Limb (tissue), 2 donors: ENCODE measurements at regions not wholly inside any gene's neighbourhood (a gene's known extent, or its start where the extent isn't known, plus 50 kb on each side); places are given as distances from the start of the nearest gene placed in this dataset.
"Not testable (repeated sequence)": the region's sequence is repeated elsewhere in the genome, so short reads cannot be mapped to it uniquely, and the experiment has no call there.

Experiments
- DNase-seq, 2 donors: peaks; one replicate each; pipeline ENCODE4 v3.0.0-alpha.2; 2016; ENCODE audit errors: extremely low spot score in 2 of 2

DNA sequence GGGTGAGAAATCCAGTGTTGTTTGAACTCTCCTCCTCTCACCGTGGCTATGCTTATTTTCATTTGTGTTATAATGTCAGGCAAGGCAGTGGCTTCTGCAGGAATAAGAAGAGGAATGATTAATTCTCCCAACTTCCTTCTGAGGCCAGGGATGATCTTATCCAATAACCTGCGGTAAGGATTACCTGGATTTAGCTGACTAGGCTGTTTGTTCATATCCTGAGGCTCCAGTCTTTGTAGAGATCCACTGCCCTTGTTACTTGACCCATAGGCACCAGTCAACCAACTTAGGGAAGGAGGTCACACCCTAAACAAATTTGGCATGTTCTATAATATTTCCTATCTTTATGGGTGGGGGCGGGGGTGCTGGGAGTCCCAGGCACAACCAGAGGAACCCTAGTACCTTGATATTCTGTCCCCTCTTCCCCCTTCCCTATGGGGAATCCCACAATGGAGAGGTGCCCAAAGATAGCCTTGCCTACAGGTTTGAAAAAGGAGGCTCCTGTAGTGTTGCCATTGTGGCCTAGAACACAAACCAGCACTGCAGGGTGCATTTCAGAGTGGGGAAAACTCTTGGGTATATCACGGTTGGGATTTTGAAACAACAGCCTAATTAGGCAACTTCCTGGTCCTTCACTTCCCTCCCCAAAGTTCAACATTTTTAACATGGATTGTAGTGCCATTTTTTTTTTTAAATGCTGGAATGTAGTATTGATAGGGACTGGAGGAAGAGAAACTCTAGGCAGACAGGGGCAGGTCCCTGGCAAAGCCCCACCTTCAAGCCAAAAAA, 977.5 kb upstream of the SPRY2 start:
- no peak for DNase-seq

DNA sequence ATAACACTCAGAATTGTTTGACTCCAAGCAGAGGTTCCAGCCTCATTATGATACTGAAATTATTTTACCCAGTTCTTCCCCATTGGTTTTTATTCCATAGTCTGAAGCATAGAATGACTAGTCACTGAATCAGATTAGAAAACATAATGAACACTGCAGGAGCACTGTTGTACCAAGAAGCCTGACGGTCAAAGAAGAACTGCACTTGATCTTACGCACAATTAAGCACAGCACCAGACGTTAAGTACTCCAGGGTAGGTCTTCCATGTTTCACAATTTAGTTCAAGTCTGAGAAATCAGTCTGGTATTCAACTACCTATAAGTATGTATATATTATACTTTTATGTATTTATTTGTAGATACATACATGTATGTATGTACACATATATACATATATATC, 973.5 kb upstream of the SPRY2 start:
- DNase-seq = no peak

GRCh38 chr13:81305928-81306327, 965.0 kb upstream of the SPRY2 start:
- DNase-seq = no peak

DNA sequence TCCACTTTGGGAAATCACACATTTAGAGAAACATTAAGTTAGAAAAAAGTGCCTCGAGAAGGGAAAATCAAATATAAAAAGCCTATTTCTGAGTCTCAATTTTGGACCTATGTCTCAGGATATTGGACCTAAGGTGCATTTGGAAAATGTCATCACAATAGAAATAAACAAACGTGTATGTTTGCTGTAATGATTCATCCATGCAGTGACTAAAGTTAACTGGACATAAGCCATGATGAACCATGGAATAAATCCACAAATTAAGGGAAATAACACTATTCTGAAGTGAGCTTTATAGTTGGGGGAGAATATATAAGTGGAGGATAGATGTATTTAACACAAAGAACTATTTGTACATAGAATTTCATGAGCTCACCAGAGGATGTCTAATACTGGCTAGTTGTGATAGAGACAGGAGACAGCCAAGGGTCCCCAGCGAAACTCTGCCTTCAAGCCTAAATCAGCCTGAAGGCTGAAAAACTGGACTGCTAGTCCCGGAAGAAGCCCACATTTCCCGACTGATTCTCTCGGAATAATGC, 963.3 kb upstream of the SPRY2 start:
- no peak for DNase-seq

- no peak for DNase-seq
Measured at GRCh38 chr13:81302677-81303076, 961.8 kb upstream of the SPRY2 start.

GRCh38 chr13:81302125-81302524, 961.2 kb upstream of the SPRY2 start:
- no peak for DNase-seq

DNA sequence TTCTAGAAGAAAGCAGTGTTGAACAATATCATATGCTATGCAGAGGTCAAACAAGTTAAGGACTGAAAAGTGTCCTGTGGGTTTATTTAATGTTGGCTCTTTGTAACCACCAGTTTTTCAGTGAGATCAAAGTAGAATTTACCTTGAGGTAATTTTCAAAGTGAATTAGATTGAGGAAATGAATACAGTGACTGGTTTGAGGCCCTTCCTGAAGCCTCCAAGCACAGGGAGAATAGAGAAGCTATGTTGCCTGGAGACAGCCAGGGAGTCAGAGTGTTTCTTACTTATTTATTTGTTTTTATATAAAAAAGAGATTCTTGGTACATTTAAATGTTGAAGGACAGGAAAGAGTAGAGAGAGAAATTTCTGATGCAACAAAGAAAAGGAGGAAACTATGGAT, 954.3 kb upstream of the SPRY2 start:
- no peak for DNase-seq

DNA sequence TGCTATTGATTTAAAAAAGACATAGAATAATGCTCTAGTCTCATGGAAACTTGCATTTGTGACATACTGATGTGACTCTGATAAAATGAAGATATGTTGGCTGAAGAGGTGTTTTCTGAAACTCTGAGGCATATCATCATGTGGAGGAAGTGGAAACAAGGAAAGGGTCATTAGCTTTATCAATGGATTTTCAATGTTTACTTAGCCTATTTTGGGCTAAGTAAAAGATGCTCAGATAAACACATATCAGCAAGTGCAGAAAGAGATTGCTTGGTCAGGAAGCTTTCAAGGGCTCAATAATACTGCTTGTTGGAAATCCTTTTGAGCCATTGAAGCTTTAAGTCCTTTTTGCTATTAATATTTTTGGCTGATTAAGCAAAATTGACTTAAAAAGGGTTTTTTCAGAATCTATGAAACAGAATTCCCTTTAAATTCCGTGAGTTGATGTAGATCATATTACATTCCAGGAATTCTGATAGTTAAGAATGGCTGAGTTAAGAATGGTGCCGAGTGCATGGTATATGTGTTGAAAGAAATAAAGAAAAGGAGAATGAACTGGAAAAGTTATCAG, 952.8 kb upstream of the SPRY2 start:
- no peak for DNase-seq

DNA sequence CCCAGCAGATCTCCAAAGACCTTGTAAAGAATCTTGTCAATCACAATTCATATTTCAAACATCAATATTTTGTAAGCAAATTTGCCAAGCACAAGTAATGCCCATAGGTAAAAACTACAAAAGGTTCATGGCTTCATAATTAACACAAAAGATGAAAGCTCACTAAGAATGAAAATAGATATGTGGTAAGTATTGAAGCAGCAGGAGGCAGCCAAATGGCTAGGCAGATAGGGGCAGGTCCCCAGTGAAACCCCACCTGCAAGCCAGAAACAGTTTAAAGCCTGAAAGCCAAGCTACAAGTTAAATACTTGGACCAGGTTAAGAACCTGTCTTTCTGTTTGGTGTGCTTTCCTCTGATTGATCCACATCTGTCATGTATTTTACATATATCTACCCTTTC, 942.6 kb upstream of the SPRY2 start:
- no peak for DNase-seq

- no peak for DNase-seq
Measured at GRCh38 chr13:81283062-81283461, 942.1 kb upstream of the SPRY2 start.

DNA sequence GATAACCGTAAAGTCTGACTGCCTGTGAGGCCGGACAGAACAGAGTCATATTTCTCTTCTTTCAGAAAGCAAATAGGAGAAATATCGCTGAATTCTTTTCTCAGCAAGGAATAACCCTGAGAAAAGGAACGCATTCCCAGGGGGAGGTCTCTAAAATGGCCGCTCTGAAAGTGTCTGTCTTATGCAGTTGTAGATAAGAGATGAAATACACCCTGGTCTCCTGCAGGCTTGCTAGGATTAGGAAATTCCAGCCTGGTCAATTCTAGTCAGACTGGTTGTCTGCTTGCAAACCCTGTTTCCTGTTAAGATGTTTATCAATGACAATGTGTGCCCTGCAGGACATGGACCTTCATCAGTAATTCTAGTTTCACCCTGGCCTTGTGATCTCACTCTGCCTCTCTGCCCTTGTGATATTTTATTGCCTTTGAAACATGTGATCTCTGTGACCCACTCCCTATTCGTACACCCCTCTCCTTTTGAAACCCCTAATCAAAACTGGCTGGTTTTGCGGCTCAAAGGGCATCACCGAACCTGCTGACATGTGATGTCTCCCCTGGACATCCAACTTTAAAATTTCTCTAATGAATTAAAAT, 934.8 kb upstream of the SPRY2 start:
- no peak for DNase-seq

- no peak for DNase-seq
Measured at GRCh38 chr13:81247711-81248110, 906.8 kb upstream of the SPRY2 start.

- no peak for DNase-seq
Measured at GRCh38 chr13:81246556-81246955, 905.6 kb upstream of the SPRY2 start.

GRCh38 chr13:81244011-81244410, 903.1 kb upstream of the SPRY2 start:
- no peak for DNase-seq

GRCh38 chr13:81230386-81230785, 889.5 kb upstream of the SPRY2 start:
- DNase-seq = no peak

DNA sequence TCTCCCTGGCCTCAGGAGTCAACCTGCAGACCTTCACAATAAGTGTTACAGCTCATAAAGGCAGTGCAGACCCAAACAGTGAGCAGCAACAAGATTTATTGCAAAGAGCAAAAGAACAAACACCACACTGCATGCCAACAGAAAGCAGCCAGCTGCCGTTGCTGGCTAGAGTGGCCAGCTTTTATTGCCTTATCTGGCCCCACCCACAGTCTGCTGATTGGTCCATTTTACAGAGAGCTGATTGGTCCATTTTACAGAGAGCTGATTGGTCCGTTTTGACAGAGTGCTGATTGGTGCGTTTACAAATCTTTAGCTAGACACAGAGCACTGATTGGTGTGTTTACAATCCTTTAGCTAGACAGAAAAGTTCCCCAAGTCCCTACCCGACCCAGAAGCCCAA, 885.9 kb upstream of the SPRY2 start:
- not testable (repeated sequence) for DNase-seq

DNA sequence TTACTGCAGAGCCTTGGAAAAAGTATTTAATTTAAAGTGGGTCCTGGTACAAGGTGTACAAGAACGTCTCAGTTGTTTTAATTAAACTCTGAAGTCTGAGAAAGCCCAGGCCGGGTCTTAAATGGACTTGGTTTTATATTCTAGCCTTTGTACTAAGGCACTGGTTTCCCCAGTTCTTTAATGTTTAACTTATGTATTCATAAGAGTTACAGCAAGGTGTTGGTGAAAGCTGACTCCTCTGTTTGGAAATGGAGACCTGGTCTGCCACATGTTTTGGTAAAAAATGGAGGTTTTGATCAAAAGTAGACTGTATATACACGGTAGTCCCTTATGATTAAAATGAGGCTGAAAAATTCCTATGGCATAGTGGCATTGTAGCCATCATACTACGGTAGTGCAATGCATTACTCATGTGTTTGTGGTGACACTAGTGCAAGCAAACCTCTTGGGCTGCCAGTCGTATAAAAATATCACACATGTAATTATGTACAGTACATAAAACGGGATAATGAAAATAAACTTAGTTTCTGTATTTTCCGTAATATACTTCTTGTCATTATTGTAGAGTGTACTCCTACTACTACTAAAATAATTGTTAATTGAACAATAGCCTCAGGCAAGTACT, 883.4 kb upstream of the SPRY2 start:
- DNase-seq = no peak

GRCh38 chr13:81223778-81224177, 882.9 kb upstream of the SPRY2 start:
- DNase-seq = no peak

GRCh38 chr13:81211713-81212112, 870.8 kb upstream of the SPRY2 start:
- DNase-seq = no peak

DNA sequence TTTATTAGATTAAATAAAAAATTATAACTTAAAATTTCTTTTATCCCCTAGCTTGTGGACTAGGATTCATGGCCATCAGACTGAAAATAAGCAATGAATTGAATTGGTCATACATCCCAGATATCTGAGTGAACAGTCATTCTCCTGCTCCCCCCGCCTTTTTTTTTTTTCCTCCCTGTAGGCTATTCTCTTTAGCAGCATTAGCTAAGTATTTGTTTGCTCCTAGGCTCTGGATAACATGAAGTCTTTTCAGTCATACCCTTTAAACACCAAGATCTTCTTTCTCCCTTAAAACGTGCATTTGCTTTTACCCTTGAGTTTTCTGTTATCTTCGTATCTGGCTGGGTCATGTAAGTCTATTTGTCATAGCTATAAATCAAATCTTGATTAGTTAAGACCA, 866.7 kb upstream of the SPRY2 start:
- no peak for DNase-seq

DNA sequence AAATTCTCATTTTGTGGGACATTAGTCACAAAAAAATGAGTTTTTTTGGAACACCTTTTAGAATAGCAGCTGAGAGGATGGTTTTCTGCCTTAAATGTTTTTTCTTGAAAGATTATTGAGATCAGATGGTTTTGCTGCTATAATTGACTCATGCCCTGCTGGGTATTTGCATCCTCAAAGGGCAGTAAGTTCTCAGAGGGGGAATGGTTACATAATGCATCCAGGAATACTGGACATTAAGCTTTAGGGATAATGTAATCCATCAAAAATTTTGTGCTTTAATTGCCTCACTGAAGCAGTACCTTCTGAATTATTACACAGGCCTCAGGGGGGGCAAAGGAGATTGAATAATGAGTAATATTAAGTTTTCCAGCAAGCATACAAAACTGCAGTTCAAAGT, 866.3 kb upstream of the SPRY2 start:
- DNase-seq = no peak

DNA sequence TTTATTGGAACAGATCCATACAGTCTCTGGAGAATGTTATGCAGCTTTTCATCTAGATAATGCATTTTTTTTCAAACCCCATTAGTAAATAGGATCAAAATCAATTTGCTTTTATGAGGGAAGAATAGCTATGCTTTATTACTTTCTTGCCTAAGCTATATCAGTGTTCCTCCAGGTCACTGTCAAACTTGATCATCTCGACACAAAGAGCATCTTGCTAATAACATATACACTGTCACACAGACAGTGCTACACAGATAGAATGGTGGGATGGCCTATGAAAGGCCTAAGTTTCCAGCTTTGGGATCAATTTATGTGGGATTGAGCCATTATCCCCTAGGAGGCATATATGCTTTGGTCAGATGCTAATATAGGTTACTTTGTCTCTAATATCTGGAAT, 862.9 kb upstream of the SPRY2 start:
- no peak for DNase-seq
